ENCODE measurements at regions not wholly inside any gene's neighbourhood (a gene's known extent, or its start where the extent isn't known, plus 50 kb on each side); places are given as distances from the start of the nearest gene placed in this dataset.

DNA sequence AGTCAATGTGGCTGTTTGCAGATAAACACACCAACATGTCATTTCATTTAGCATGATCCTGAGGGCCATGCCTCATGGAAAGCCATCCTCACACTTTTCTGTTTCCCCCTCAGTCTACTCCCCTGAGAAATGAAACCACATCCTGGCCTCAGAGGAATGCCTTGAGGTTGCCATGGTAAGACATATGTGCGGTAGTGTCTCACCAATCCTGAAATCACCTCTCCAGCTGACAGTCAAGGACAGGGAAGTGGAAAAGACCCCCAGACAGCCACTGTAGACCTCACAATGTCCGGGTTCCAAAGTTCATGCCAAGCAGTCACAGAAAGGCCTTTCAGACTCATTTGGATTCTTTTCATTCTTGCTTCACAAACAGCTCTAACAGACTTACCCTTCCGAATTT, 175.2 kb upstream of the PKDCC start:
- Histone ChIP-seq H3K4me1 (ENCODE audit: control insufficient read depth, insufficient read depth, low read length) (peaks cover 10% of the 10 kb centered on the region), H3K36me3 (ENCODE audit: control insufficient read depth, insufficient read depth, low read length) (no peaks in the 10 kb centered on the region), H3K9me3 (ENCODE audit: control insufficient read depth, low read depth, low read length) (no peaks in the 10 kb centered on the region), H3K27me3 (ENCODE audit: control insufficient read depth, insufficient read depth, low read length) (no peaks in the 10 kb centered on the region), H3K27ac (ENCODE audit: low read length) (no peak overlapping the region), H3K4me3 (ENCODE audit: low read length) (no peak overlapping the region)
- 75% methylated on average over 1 of the region's 3 CpGs for WGBS (ENCODE audit: insufficient coverage, low lambda C conversion rate)
- no peak for DNase-seq

- Histone ChIP-seq H3K36me3 (ENCODE audit: control insufficient read depth, insufficient read depth, low read length) (no peaks in the 10 kb centered on the region), H3K4me1 (ENCODE audit: control insufficient read depth, insufficient read depth, low read length) (peaks cover 10% of the 10 kb centered on the region), H3K9me3 (ENCODE audit: control insufficient read depth, low read depth, low read length) (no peaks in the 10 kb centered on the region), H3K27me3 (ENCODE audit: control insufficient read depth, insufficient read depth, low read length) (no peaks in the 10 kb centered on the region), H3K4me3 (ENCODE audit: low read length) (no peak overlapping the region), H3K27ac (ENCODE audit: low read length) (no peak overlapping the region)
- WGBS (ENCODE audit: insufficient coverage, low lambda C conversion rate): 100% methylated on average over 1 of the region's 4 CpGs
- peak in 1 of 2 donors; percentile 41 for DNase-seq
These were observed 174.5 kb upstream of the PKDCC start for GRCh38 chr2:41873102-41874031.

DNA sequence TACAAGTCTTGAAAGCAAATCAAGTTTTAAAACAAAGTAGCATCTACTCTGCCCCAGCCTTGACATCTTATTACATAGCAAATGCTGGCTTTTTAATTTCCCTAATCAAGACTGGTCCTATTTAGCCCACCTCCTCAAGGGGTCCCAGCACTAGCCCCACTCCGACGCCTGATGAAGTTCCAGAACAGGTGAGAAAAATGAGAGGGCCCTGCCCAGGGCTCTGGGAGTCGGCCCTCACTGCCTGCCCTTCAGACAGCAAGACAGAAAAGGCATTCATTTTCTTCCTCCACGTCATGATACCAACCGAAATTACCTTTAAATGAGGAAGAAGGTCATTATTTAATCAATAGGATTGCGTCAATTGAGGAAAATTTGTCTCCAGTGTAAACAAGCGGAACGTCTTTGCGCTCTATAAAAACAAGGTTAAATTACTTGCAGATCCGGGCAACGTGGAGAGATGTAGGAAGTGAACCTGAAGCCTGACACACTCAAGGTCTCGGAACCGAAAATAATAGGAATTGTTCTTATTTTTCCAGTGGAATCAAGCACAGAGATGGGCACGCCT, 170.6 kb upstream of the PKDCC start:
- Histone ChIP-seq H3K4me3 (ENCODE audit: low read length) (no peak overlapping the region), H3K36me3 (ENCODE audit: control insufficient read depth, insufficient read depth, low read length) (no peaks in the 10 kb centered on the region), H3K27ac (ENCODE audit: low read length) (no peak overlapping the region), H3K4me1 (ENCODE audit: control insufficient read depth, insufficient read depth, low read length) (peaks cover 18% of the 10 kb centered on the region), H3K27me3 (ENCODE audit: control insufficient read depth, insufficient read depth, low read length) (no peaks in the 10 kb centered on the region), H3K9me3 (ENCODE audit: control insufficient read depth, low read depth, low read length) (no peaks in the 10 kb centered on the region)
- WGBS (ENCODE audit: insufficient coverage, low lambda C conversion rate): 84% methylated on average over 7 of the region's 14 CpGs
- DNase-seq: no peak

DNA sequence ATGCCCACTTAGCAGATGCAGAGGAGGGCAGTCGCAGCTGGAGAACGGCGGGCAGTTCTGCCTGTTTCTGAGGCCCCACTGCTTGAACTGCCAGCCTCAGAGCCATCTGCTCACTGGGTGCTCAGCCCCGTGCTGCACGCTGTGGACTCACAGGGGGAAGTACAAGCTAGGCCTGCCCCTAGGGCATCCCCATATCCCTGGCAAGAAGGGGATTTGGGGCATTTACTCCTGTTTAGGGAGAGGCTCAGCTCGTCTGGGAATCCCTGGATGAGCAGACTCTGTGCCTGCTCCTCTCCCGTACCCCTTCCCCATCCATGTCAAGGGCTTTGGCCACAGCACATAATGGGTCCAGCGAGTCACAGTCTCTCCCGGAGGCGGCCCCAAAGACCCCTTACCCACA, 169.8 kb upstream of the PKDCC start:
- no CpG with 5 or more reads among the region's 10 CpGs for WGBS (ENCODE audit: insufficient coverage, low lambda C conversion rate)
- no peak overlapping the region for H3K27ac ChIP-seq (ENCODE audit: low read length)
- no peak for DNase-seq

GRCh38 chr2:41878716-41879234, 169.0 kb upstream of the PKDCC start:
- no peak for DNase-seq
- Histone ChIP-seq H3K27me3 (ENCODE audit: control insufficient read depth, insufficient read depth, low read length) (no peaks in the 10 kb centered on the region), H3K36me3 (ENCODE audit: control insufficient read depth, insufficient read depth, low read length) (no peaks in the 10 kb centered on the region), H3K4me1 (ENCODE audit: control insufficient read depth, insufficient read depth, low read length) (peaks cover 13% of the 10 kb centered on the region), H3K27ac (ENCODE audit: low read length) (no peak overlapping the region), H3K4me3 (ENCODE audit: low read length) (no peak overlapping the region), H3K9me3 (ENCODE audit: control insufficient read depth, low read depth, low read length) (no peaks in the 10 kb centered on the region)
- 63% methylated on average over 1 of the region's 11 CpGs for WGBS (ENCODE audit: insufficient coverage, low lambda C conversion rate)

More for the DNA sequence above, 169.8 kb upstream of the PKDCC start:
- Histone ChIP-seq H3K27me3 (ENCODE audit: control insufficient read depth, insufficient read depth, low read length) (no peaks in the 10 kb centered on the region), H3K36me3 (ENCODE audit: control insufficient read depth, insufficient read depth, low read length) (no peaks in the 10 kb centered on the region), H3K9me3 (ENCODE audit: control insufficient read depth, low read depth, low read length) (no peaks in the 10 kb centered on the region), H3K4me1 (ENCODE audit: control insufficient read depth, insufficient read depth, low read length) (peaks cover 13% of the 10 kb centered on the region), H3K4me3 (ENCODE audit: low read length) (no peak overlapping the region)

DNA sequence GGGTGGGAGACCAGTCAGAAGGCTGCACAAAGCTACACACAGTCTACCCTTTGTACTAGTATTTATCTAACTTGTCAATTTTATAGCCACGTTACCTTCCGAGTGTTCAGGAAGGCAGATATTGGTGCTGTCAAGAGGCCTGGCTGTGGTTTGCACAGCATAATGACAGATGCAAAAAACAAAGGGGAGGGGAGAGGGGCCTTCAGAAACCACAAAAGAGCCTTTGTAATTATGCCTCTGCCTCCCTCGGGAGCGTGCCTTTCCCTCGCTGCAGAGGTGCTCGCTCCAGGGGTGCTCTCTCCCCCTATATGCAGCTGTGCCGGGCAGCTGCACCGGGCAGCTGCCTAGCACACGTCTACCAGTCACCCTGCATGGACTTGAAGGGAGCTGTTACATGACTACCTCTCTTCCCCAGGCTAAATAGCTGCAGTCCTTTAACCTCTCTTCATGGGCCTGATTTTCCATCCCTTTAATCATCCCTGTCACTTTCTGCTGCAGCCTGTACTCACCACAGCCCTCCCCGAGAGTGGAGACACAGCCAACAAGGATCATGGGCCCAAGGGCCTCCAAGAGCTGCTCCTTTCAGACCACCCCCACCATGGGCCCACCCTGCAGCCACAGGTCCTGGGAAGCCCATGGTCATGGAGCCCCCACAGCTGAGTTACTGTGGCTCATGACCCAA, 168.4 kb upstream of the PKDCC start:
- H3K9me3 ChIP-seq (ENCODE audit: control insufficient read depth, low read depth, low read length): no peaks in the 10 kb centered on the region
- peaks cover 13% of the 10 kb centered on the region for H3K4me1 ChIP-seq (ENCODE audit: control insufficient read depth, insufficient read depth, low read length)
- 0% methylated on average over 1 of the region's 10 CpGs for WGBS (ENCODE audit: insufficient coverage, low lambda C conversion rate)
- H3K36me3 ChIP-seq (ENCODE audit: control insufficient read depth, insufficient read depth, low read length): no peaks in the 10 kb centered on the region
- DNase-seq: peak in 1 of 2 donors; percentile 49
- no peaks in the 10 kb centered on the region for H3K27me3 ChIP-seq (ENCODE audit: control insufficient read depth, insufficient read depth, low read length)
- no peak overlapping the region for H3K4me3 ChIP-seq (ENCODE audit: low read length)
- peak overlapping the region; percentile 6 for H3K27ac ChIP-seq (ENCODE audit: low read length)

DNA sequence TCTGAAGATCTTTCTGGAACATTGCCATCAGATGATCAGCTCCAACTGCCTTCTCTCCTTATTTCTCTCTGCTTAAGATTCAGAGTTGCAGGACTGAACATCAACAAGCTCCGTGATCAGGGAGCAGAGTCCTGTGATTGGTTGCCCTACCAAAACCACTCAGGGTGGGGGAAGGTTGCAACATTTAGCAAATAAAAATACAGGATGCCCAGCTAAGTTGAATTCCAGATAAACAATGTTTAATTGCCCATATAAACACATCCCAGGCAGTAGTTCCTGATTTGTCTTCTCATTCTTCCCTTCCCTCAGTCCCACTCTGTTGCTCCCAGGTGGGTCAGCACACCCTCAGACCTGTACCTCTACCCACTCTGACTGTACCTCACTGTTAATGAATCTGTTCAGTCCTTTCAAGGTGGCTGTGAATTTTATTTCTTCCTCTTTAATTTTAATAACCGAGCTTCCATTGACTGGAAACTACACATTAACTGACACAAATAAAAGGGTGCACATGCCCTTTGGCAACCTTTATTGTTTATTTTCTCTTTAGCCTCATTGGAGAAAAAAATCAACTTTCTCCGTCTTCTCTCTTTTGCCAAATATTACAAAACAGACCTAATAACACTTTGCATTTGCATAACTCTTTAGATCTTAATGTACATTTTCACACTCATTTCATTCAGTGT, 167.1 kb upstream of the PKDCC start:
- H3K4me3 ChIP-seq (ENCODE audit: low read length): no peak overlapping the region
- 73% methylated on average over 2 of the region's 3 CpGs for WGBS (ENCODE audit: insufficient coverage, low lambda C conversion rate)
- H3K9me3 ChIP-seq (ENCODE audit: control insufficient read depth, low read depth, low read length): no peaks in the 10 kb centered on the region
- H3K27me3 ChIP-seq (ENCODE audit: control insufficient read depth, insufficient read depth, low read length): no peaks in the 10 kb centered on the region
- DNase-seq: no peak
- no peaks in the 10 kb centered on the region for H3K36me3 ChIP-seq (ENCODE audit: control insufficient read depth, insufficient read depth, low read length)
- peaks cover 13% of the 10 kb centered on the region for H3K4me1 ChIP-seq (ENCODE audit: control insufficient read depth, insufficient read depth, low read length)
- no peak overlapping the region for H3K27ac ChIP-seq (ENCODE audit: low read length)

DNA sequence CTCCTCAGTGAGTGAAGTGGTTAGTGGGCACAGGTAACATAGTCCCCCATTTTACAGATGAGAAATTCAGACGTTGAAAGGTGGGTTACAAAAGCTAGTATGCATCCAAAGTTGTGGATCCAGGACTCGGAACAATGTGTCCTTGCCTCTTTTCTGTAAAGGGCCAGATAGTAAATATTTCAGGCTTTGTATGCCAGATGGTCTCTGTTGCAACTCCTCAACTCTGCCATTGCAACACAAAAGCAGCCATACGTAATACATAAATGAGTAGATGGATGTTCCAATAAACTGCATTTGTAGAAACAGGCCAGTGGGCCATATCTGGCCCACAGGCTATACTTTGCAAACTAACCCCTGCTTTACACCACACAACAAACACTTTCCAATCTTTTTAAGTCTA, 166.6 kb upstream of the PKDCC start:
- Histone ChIP-seq H3K9me3 (ENCODE audit: control insufficient read depth, low read depth, low read length) (no peaks in the 10 kb centered on the region), H3K4me1 (ENCODE audit: control insufficient read depth, insufficient read depth, low read length) (peaks cover 14% of the 10 kb centered on the region), H3K27me3 (ENCODE audit: control insufficient read depth, insufficient read depth, low read length) (no peaks in the 10 kb centered on the region), H3K36me3 (ENCODE audit: control insufficient read depth, insufficient read depth, low read length) (no peaks in the 10 kb centered on the region), H3K27ac (ENCODE audit: low read length) (no peak overlapping the region), H3K4me3 (ENCODE audit: low read length) (no peak overlapping the region)
- WGBS (ENCODE audit: insufficient coverage, low lambda C conversion rate): 90% methylated on average over 2 of the region's 3 CpGs
- no peak for DNase-seq

GRCh38 chr2:41884718-41885117, 163.1 kb upstream of the PKDCC start:
- H3K27me3 ChIP-seq (ENCODE audit: control insufficient read depth, insufficient read depth, low read length): no peaks in the 10 kb centered on the region
- H3K9me3 ChIP-seq (ENCODE audit: control insufficient read depth, low read depth, low read length): no peaks in the 10 kb centered on the region
- no peaks in the 10 kb centered on the region for H3K36me3 ChIP-seq (ENCODE audit: control insufficient read depth, insufficient read depth, low read length)
- H3K27ac ChIP-seq (ENCODE audit: low read length): no peak overlapping the region
- no peak overlapping the region for H3K4me3 ChIP-seq (ENCODE audit: low read length)
- 100% methylated on average over 1 of the region's 5 CpGs for WGBS (ENCODE audit: insufficient coverage, low lambda C conversion rate)
- H3K4me1 ChIP-seq (ENCODE audit: control insufficient read depth, insufficient read depth, low read length): peaks cover 9% of the 10 kb centered on the region
- no peak for DNase-seq

GRCh38 chr2:41886145-41886664, 161.6 kb upstream of the PKDCC start:
- no peaks in the 10 kb centered on the region for H3K9me3 ChIP-seq (ENCODE audit: control insufficient read depth, low read depth, low read length)
- no CpG with 5 or more reads among the region's 2 CpGs for WGBS (ENCODE audit: insufficient coverage, low lambda C conversion rate)
- H3K4me1 ChIP-seq (ENCODE audit: control insufficient read depth, insufficient read depth, low read length): peaks cover 7% of the 10 kb centered on the region
- no peaks in the 10 kb centered on the region for H3K36me3 ChIP-seq (ENCODE audit: control insufficient read depth, insufficient read depth, low read length)
- no peak for DNase-seq
- H3K27ac ChIP-seq (ENCODE audit: low read length): no peak overlapping the region
- no peaks in the 10 kb centered on the region for H3K27me3 ChIP-seq (ENCODE audit: control insufficient read depth, insufficient read depth, low read length)
- H3K4me3 ChIP-seq (ENCODE audit: low read length): no peak overlapping the region
